HepG2 (cell line): ENCODE measurements at regions not wholly inside any gene's neighbourhood (a gene's known extent, or its start where the extent isn't known, plus 50 kb on each side); places are given as distances from the start of the nearest gene placed in this dataset.

Experiments used
- ATAC-seq: fragments of 200-7000 bp; cut with Tn5 transposase; 3 replicates; pipeline ENCODE4 v1.9.1; 2020; ENCODE audit warnings: mild to moderate bottlenecking, moderate library complexity
- BruUV-seq: library from RNA; stranded (reverse); fragments of 400-500 nt; replicated peaks from 2 replicates; lab custom pipeline; 2021; lab: Mats Ljungman, UMichigan
- CTCF ChIA-PET: fragments of 300-600 bp; formaldehyde crosslinking; extraction: SDS; loops from one replicate; lab custom pipeline; 2021; ENCODE audit warnings: low total read pairs, inconsistent platforms, low intra/inter-chr PET ratio; lab: Yijun Ruan, JAX
- POLR2A ChIA-PET: fragments of 350-600 bp; sonication (Branson Sonifier 250); formaldehyde crosslinking; loops from one replicate; lab custom pipeline; 2020; ENCODE audit warnings: antibody characterized with exemption, inconsistent platforms; lab: Yijun Ruan, JAX
- DNase-seq: peaks from one replicate; pipeline ENCODE4 v3.0.0-alpha.2; 2015; ENCODE audit warnings: low spot score
- FAIRE-seq: peaks from 3 replicates; lab custom pipeline; 2011; peaks lifted over from hg19 to GRCh38; lab: Jason Lieb, UNC
- H2AFZ ChIP-seq: one replicate; pipeline ENCODE4 v1.6.1; 2011; ENCODE audit warnings: low read length, inconsistent platforms
- H3K27ac ChIP-seq: fragments of 300-600 bp; 3 replicates; pipeline ENCODE4 v1.8.0; 2011; ENCODE audit warnings: mixed run types, mild to moderate bottlenecking, mixed read lengths, low read length, inconsistent platforms; ENCODE audit not compliant: insufficient read depth; ENCODE audit errors: extremely low read length
- H3K27me3 ChIP-seq, 2 experiments: fragments of 200-600 bp in 1 of 2; 2 replicates in 1 of 2; 3 replicates in 1 of 2; pipeline versions ENCODE4 v1.6.0 to v1.8.0; 2011; ENCODE audit warnings: low read length in 2 of 2, mild to moderate bottlenecking in 2 of 2, moderate library complexity in 2 of 2, inconsistent platforms in 1 of 2; ENCODE audit not compliant: insufficient read depth in 2 of 2, control insufficient read depth in 1 of 2
- H3K36me3 ChIP-seq, 2 experiments: fragments of 200-600 bp in 1 of 2; replicated peaks in 1 of 2; 2 replicates in 1 of 2; 3 replicates in 1 of 2; pipeline versions ENCODE4 v1.5.1 to v1.8.0; 2011; ENCODE audit warnings: low read length in 2 of 2, inconsistent platforms in 1 of 2; ENCODE audit not compliant: insufficient read depth in 2 of 2, control insufficient read depth in 1 of 2
- H3K4me1 ChIP-seq: 2 replicates; pipeline ENCODE4 v1.5.1; 2012; ENCODE audit warnings: low read length, inconsistent platforms; ENCODE audit not compliant: insufficient read depth
- H3K4me2 ChIP-seq: 2 replicates; pipeline ENCODE4 v1.6.0; 2011; ENCODE audit warnings: low read depth, low read length, inconsistent platforms
- H3K4me3 ChIP-seq, 3 experiments: fragments of 200-600 bp in 1 of 3; sonication (generic), shearing (Covaris generic) in 1 of 3; replicated peaks in 1 of 3; 2 replicates each; pipeline ENCODE4 v1.5.1; 2011 to 2016; ENCODE audit warnings: low read length in 3 of 3, inconsistent platforms in 2 of 3, low read depth in 2 of 3, mild to moderate bottlenecking in 2 of 3, control low read depth in 1 of 3, mixed read lengths in 1 of 3; ENCODE audit not compliant: insufficient read depth in 1 of 3
- H3K79me2 ChIP-seq: one replicate; pipeline ENCODE4 v1.6.1; 2011; ENCODE audit warnings: low read length, inconsistent platforms; ENCODE audit not compliant: insufficient read depth
- H3K9ac ChIP-seq: 2 replicates; pipeline ENCODE4 v1.6.0; 2011; ENCODE audit warnings: mild to moderate bottlenecking, low read depth, low read length, inconsistent platforms; ENCODE audit not compliant: insufficient read depth
- H3K9me3 ChIP-seq: 2 replicates; pipeline ENCODE4 v1.5.1; 2012; ENCODE audit warnings: mild to moderate bottlenecking, low read length
- H4K20me1 ChIP-seq: 2 replicates; pipeline ENCODE4 v1.6.0; 2011; ENCODE audit warnings: inconsistent platforms, mild to moderate bottlenecking, low read length, moderate library complexity; ENCODE audit not compliant: insufficient read depth
- ATF6 ChIP-seq: sonication (generic); formaldehyde crosslinking; conservative IDR thresholded peaks from 2 replicates; pipeline ENCODE4 v1.4.0; 2020; ENCODE audit warnings: missing genetic modification reagents
- CTCF ChIP-seq: sonication (generic); formaldehyde crosslinking; IDR thresholded peaks from 2 replicates; pipeline ENCODE4 v1.5.0; 2020; ENCODE audit warnings: mild to moderate bottlenecking, missing genetic modification reagents, moderate library complexity
- GFI1 ChIP-seq: sonication (generic); formaldehyde crosslinking; IDR thresholded peaks from 2 replicates; pipeline ENCODE4 v1.5.0; 2020; ENCODE audit warnings: missing genetic modification reagents, mild to moderate bottlenecking, borderline replicate concordance
- HDAC1 ChIP-seq: sonication (generic); formaldehyde crosslinking; IDR thresholded peaks from 2 replicates; pipeline ENCODE4 v1.5.1; 2020; ENCODE audit warnings: mild to moderate bottlenecking, missing genetic modification reagents
- HMG20A ChIP-seq: IDR thresholded peaks from 2 replicates; pipeline ENCODE4 v1.6.1; 2016; ENCODE audit warnings: borderline replicate concordance
- MED13 ChIP-seq: sonication (generic); formaldehyde crosslinking; IDR thresholded peaks from 2 replicates; pipeline ENCODE4 v1.5.0; 2020; ENCODE audit warnings: missing genetic modification reagents
- ZBTB4 ChIP-seq: sonication (generic); formaldehyde crosslinking; IDR thresholded peaks from 2 replicates; pipeline ENCODE4 v1.4.0; 2020; ENCODE audit warnings: missing genetic modification reagents, mild to moderate bottlenecking, borderline replicate concordance
- ZKSCAN5 ChIP-seq: sonication (generic); formaldehyde crosslinking; IDR thresholded peaks from 2 replicates; pipeline ENCODE4 v1.5.1; 2020; ENCODE audit warnings: mild to moderate bottlenecking, missing genetic modification reagents
- ZNF484 ChIP-seq: sonication (generic); formaldehyde crosslinking; IDR thresholded peaks from 2 replicates; pipeline ENCODE4 v1.5.1; 2020; ENCODE audit warnings: mild to moderate bottlenecking, low read depth, missing genetic modification reagents, borderline replicate concordance
- ZNF563 ChIP-seq: sonication (generic); formaldehyde crosslinking; IDR thresholded peaks from 2 replicates; pipeline ENCODE4 v1.8.0; 2022; ENCODE audit warnings: mild to moderate bottlenecking, moderate library complexity, missing genetic modification reagents
- ZNF580 ChIP-seq: IDR thresholded peaks from 2 replicates; pipeline ENCODE4 v1.6.1; 2016; ENCODE audit warnings: low read depth, borderline replicate concordance
- ZNF598 ChIP-seq: sonication (generic); formaldehyde crosslinking; IDR thresholded peaks from 2 replicates; pipeline ENCODE4 v1.5.1; 2020; ENCODE audit warnings: mild to moderate bottlenecking, missing genetic modification reagents, borderline replicate concordance
- WGBS: methylation state at CpG from one replicate; pipeline ENCODE4 v1.1.6; 2017; ENCODE audit warnings: low lambda C conversion rate; 5-methylcytosine and 5-hydroxymethylcytosine counted together
- in situ Hi-C: cut with HindIII; loops from 2 replicates; pipeline ENCODE4 v1.10.0; 2017; ENCODE audit warnings: low pct_unique_long_range_greater_than_20kb; ENCODE audit not compliant: extremely low pct_ligation_motif_present
- intact Hi-C: fragments of 100-400 bp; cut with micrococcal nuclease; formaldehyde crosslinking; loops from one replicate; pipeline ENCODE4 v1.10.0; 2022; ENCODE audit not compliant: unreplicated experiment
- TF ChIP-seq, protein P1 (sequence below): sonication (generic); formaldehyde crosslinking; IDR thresholded peaks from 2 replicates; pipeline ENCODE4 v1.5.1; 2020; ENCODE audit warnings: mild to moderate bottlenecking, missing genetic modification reagents, moderate library complexity
- TF ChIP-seq, protein P2 (sequence below): sonication (generic); formaldehyde crosslinking; conservative IDR thresholded peaks from 2 replicates; pipeline ENCODE4 v1.4.0; 2020; ENCODE audit warnings: missing genetic modification reagents

DNA sequence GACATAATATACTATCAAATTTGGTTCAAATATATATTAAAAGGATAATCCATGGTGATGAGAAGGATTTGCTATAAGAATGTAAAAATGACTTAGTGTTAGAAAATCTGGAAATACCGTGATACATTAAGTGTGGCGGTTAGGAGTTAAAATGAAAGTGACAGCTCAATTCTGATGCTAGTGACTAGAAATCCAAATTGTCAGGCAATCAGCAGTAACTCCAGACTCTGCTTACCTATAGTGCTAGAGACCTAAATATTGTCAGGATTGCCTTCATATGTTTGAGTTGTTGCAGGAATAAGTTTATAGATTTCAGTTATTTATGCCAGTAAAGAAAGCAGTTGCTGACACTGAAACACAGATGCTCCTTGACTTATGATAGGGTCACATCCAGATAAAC, 737.4 kb downstream of the MRPL39 start:
- Histone ChIP-seq H3K27ac (no peak overlapping the region), H3K4me1 (no peaks in the 10 kb centered on the region), H3K36me3 (no peaks in the 10 kb centered on the region), H3K9ac (no peak overlapping the region), H2AFZ (no peak overlapping the region), H3K27me3 (no peaks in the 10 kb centered on the region), H3K4me3 (no peak overlapping the region), H3K79me2 (no peaks in the 10 kb centered on the region), H3K9me3 (peaks cover 82% of the 10 kb centered on the region), H3K4me2 (no peak overlapping the region), H4K20me1 (no peaks in the 10 kb centered on the region)
- FAIRE-seq (no peak), ATAC-seq (no peak), DNase-seq (no peak)
- WGBS, result 11% methylated on average over 2 of the region's 2 CpGs
- BruUV-seq, result no TSS peak
- CTCF ChIA-PET, result no interaction called here
- intact Hi-C loops (no loop called here), in situ Hi-C loops (no loop called here)
- POLR2A ChIA-PET, result no interaction called here
- TF ChIP-seq, protein P1, sequence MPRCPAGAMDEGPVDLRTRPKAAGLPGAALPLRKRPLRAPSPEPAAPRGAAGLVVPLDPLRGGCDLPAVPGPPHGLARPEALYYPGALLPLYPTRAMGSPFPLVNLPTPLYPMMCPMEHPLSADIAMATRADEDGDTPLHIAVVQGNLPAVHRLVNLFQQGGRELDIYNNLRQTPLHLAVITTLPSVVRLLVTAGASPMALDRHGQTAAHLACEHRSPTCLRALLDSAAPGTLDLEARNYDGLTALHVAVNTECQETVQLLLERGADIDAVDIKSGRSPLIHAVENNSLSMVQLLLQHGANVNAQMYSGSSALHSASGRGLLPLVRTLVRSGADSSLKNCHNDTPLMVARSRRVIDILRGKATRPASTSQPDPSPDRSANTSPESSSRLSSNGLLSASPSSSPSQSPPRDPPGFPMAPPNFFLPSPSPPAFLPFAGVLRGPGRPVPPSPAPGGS (CRISPR knock-in tag), result no peak
- TF ChIP-seq HDAC1 (CRISPR knock-in tag) (no peak), GFI1 (CRISPR knock-in tag) (no peak), HMG20A (CRISPR knock-in tag) (no peak), CTCF (CRISPR knock-in tag) (no peak), ATF6 (CRISPR knock-in tag) (no peak), ZNF484 (CRISPR knock-in tag) (no peak), ZNF563 (CRISPR knock-in tag) (no peak), ZKSCAN5 (CRISPR knock-in tag) (no peak), MED13 (CRISPR knock-in tag) (no peak), ZNF580 (CRISPR knock-in tag) (no peak), ZNF598 (no peak), ZBTB4 (no peak)
- TF ChIP-seq, protein P2, sequence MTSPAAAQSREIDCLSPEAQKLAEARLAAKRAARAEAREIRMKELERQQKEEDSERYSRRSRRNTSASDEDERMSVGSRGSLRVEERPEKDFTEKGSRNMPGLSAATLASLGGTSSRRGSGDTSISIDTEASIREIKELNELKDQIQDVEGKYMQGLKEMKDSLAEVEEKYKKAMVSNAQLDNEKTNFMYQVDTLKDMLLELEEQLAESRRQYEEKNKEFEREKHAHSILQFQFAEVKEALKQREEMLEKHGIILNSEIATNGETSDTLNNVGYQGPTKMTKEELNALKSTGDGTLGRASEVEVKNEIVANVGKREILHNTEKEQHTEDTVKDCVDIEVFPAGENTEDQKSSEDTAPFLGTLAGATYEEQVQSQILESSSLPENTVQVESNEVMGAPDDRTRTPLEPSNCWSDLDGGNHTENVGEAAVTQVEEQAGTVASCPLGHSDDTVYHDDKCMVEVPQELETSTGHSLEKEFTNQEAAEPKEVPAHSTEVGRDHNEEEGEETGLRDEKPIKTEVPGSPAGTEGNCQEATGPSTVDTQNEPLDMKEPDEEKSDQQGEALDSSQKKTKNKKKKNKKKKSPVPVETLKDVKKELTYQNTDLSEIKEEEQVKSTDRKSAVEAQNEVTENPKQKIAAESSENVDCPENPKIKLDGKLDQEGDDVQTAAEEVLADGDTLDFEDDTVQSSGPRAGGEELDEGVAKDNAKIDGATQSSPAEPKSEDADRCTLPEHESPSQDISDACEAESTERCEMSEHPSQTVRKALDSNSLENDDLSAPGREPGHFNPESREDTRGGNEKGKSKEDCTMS (CRISPR knock-in tag), result no peak
